ENCODE measurements at regions not wholly inside any gene's neighbourhood (a gene's known extent, or its start where the extent isn't known, plus 50 kb on each side); places are given as distances from the start of the nearest gene placed in this dataset.
A peak's percentile ranks its signal among the peaks of the same experiment; 100 is the strongest.

DNA sequence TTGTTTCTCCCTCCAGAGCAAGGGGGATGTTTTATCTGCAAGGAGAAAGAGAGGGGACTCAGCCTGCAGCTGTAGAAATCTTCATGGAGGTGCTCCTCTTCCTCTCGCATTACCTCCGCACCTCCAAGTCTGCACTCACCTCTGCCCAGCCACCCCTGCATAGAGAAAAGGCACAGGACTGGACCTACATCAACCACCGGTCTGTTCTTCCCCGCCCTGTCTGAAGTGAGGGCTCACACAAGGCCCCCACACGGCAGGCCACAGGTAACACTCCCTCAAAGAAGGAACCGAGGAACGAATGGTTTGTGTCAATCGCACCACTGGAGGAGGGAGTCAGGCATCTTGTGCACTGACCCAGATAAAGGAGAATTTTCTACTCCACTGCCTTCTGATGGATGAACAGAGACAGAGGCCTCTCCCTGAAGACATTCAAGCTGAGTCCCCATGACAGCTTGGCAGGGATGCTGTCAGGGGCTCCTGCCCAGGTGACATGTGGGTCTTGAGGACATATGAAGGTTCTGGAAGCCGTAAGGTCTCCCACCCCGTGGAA lies 260.3 kb downstream of the XXYLT1 start:
- Histone ChIP-seq H3K23ac (ENCODE audit: low read length) (no peak overlapping the region), H3K79me2 (ENCODE audit: control insufficient read depth, insufficient read depth, low read length, poor library complexity) (no peaks in the 10 kb centered on the region), H3K4me1 (ENCODE audit: control insufficient read depth in 1 of 2, insufficient read depth in 2 of 2, low read length in 2 of 2) (peaks cover 3 to 7% of the 10 kb centered on the region in 2 experiments), H3K4me2 (ENCODE audit: low read length) (no peak overlapping the region), H2BK120ac (ENCODE audit: insufficient read depth, low read length, poor library complexity) (no peak overlapping the region), H3K27me3 (ENCODE audit: insufficient read depth, low read length) (no peaks in the 10 kb centered on the region), H3K4ac (ENCODE audit: low read depth, low read length) (no peak overlapping the region), H3K9me3 (ENCODE audit: insufficient read depth, low read depth, low read length) (peaks cover 7% of the 10 kb centered on the region), H4K8ac (ENCODE audit: low read depth, low read length) (no peak overlapping the region), H4K12ac (ENCODE audit: low read depth, low read length) (no peak overlapping the region), H2AK5ac (ENCODE audit: low read length) (no peak overlapping the region), H3K4me3 (ENCODE audit: low read depth, low read length) (no peak overlapping the region), H3K14ac (ENCODE audit: low read length) (no peak overlapping the region), H2BK12ac (ENCODE audit: low read length) (no peak overlapping the region), H3K36me3 (ENCODE audit: control insufficient read depth in 1 of 2, insufficient read depth in 2 of 2, low read length in 2 of 2) (no peaks in the 10 kb centered on the region), H2AFZ (ENCODE audit: insufficient read depth, low read length, poor library complexity) (no peak overlapping the region), H3K9ac (ENCODE audit: low read length) (no peak overlapping the region), H3K79me1 (ENCODE audit: low read length) (peaks cover 3% of the 10 kb centered on the region), H2BK5ac (ENCODE audit: low read depth, low read length, poor library complexity) (no peak overlapping the region), H3K27ac (ENCODE audit: low read depth, low read length) (no peak overlapping the region), H3K18ac (ENCODE audit: low read length) (no peak overlapping the region), H4K91ac (ENCODE audit: low read depth, low read length) (no peak overlapping the region)
- no CpG with 5 or more reads among the region's 10 CpGs for WGBS (ENCODE audit: extremely low coverage, insufficient coverage, insufficient read length)
- DNase-seq, result no peak

DNA sequence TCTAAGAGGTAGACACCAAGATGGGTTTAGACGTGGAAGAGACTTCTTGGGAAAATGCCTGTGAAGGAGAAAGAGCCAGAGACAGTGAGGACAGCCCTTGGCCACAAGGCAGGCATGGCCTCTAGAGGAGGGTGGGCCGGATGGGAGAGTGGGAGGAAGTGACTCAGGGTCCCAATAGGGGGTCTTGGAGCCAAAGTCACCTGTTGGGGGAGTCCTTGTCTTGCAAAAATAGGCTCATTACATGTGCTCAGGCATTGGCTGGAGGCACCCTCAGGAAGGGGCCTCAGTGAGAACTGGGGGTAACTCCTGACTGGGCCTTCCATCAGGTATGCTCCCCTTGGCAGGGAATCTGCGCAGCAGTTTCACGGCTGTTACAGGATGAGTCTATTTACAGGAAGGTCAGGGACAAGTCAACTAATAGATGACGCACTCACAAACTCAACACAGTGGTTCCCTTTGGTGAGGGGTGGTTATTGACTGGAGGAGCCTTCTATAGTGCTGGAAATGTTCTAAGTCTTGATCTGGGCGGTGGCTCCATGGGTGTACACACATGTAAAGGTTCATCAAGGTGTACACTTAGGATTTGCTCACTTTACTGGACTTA lies 259.6 kb downstream of the XXYLT1 start:
- Histone ChIP-seq H3K27ac (ENCODE audit: low read depth, low read length) (no peak overlapping the region), H3K4me1 (ENCODE audit: control insufficient read depth in 1 of 2, insufficient read depth in 2 of 2, low read length in 2 of 2) (peaks cover 3 to 7% of the 10 kb centered on the region in 2 experiments), H2BK5ac (ENCODE audit: low read depth, low read length, poor library complexity) (no peak overlapping the region), H3K4me3 (ENCODE audit: low read depth, low read length) (no peak overlapping the region), H3K9me3 (ENCODE audit: insufficient read depth, low read depth, low read length) (peaks cover 7% of the 10 kb centered on the region), H4K91ac (ENCODE audit: low read depth, low read length) (no peak overlapping the region), H3K23ac (ENCODE audit: low read length) (no peak overlapping the region), H2BK120ac (ENCODE audit: insufficient read depth, low read length, poor library complexity) (no peak overlapping the region), H4K8ac (ENCODE audit: low read depth, low read length) (no peak overlapping the region), H3K18ac (ENCODE audit: low read length) (no peak overlapping the region), H4K12ac (ENCODE audit: low read depth, low read length) (no peak overlapping the region), H3K9ac (ENCODE audit: low read length) (no peak overlapping the region), H3K4ac (ENCODE audit: low read depth, low read length) (no peak overlapping the region), H2AK5ac (ENCODE audit: low read length) (no peak overlapping the region), H2AFZ (ENCODE audit: insufficient read depth, low read length, poor library complexity) (no peak overlapping the region), H3K27me3 (ENCODE audit: insufficient read depth, low read length) (no peaks in the 10 kb centered on the region), H3K79me2 (ENCODE audit: control insufficient read depth, insufficient read depth, low read length, poor library complexity) (no peaks in the 10 kb centered on the region), H3K36me3 (ENCODE audit: control insufficient read depth in 1 of 2, insufficient read depth in 2 of 2, low read length in 2 of 2) (no peaks in the 10 kb centered on the region), H3K4me2 (ENCODE audit: low read length) (no peak overlapping the region), H3K79me1 (ENCODE audit: low read length) (peaks cover 3% of the 10 kb centered on the region), H3K14ac (ENCODE audit: low read length) (no peak overlapping the region), H2BK12ac (ENCODE audit: low read length) (no peak overlapping the region)
- DNase-seq, result no peak
- no CpG with 5 or more reads among the region's 6 CpGs for WGBS (ENCODE audit: extremely low coverage, insufficient coverage, insufficient read length)

DNA sequence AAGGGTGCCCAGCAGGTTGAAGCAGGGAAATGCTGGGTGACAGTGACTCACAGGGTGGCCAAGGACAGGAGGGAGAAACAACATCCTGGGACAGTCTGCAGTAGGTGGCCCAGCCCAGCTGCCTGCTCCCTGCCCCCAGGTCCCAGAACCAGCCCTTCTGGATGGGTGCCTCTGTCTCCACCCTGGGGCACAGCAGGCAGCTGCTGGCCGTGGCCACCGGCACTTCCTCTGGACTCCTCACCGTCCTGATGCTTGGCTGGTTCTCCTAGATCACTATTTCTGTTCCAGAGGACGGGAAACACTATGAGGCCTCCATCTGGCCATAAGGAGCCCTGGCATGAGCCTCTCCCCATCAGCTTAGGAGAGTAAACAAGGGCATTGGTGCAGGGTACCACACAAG lies 258.9 kb downstream of the XXYLT1 start:
- Histone ChIP-seq H2AK5ac (ENCODE audit: low read length) (no peak overlapping the region), H3K23ac (ENCODE audit: low read length) (no peak overlapping the region), H2BK12ac (ENCODE audit: low read length) (no peak overlapping the region), H3K4me3 (ENCODE audit: low read depth, low read length) (no peak overlapping the region), H3K36me3 (ENCODE audit: control insufficient read depth in 1 of 2, insufficient read depth in 2 of 2, low read length in 2 of 2) (no peaks in the 10 kb centered on the region), H3K4me1 (ENCODE audit: control insufficient read depth in 1 of 2, insufficient read depth in 2 of 2, low read length in 2 of 2) (peaks cover 3 to 7% of the 10 kb centered on the region in 2 experiments), H3K9ac (ENCODE audit: low read length) (no peak overlapping the region), H3K27me3 (ENCODE audit: insufficient read depth, low read length) (no peaks in the 10 kb centered on the region), H4K91ac (ENCODE audit: low read depth, low read length) (no peak overlapping the region), H2BK120ac (ENCODE audit: insufficient read depth, low read length, poor library complexity) (no peak overlapping the region), H3K27ac (ENCODE audit: low read depth, low read length) (no peak overlapping the region), H4K8ac (ENCODE audit: low read depth, low read length) (no peak overlapping the region), H3K9me3 (ENCODE audit: insufficient read depth, low read depth, low read length) (peaks cover 7% of the 10 kb centered on the region), H3K4me2 (ENCODE audit: low read length) (no peak overlapping the region), H2BK5ac (ENCODE audit: low read depth, low read length, poor library complexity) (no peak overlapping the region), H3K79me1 (ENCODE audit: low read length) (peaks cover 3% of the 10 kb centered on the region), H3K79me2 (ENCODE audit: control insufficient read depth, insufficient read depth, low read length, poor library complexity) (no peaks in the 10 kb centered on the region), H3K18ac (ENCODE audit: low read length) (no peak overlapping the region), H3K14ac (ENCODE audit: low read length) (no peak overlapping the region), H3K4ac (ENCODE audit: low read depth, low read length) (no peak overlapping the region), H2AFZ (ENCODE audit: insufficient read depth, low read length, poor library complexity) (no peak overlapping the region), H4K12ac (ENCODE audit: low read depth, low read length) (no peak overlapping the region)
- peak in 1 of 2 donors; percentile 57 for DNase-seq
- no CpG with 5 or more reads among the region's 4 CpGs for WGBS (ENCODE audit: extremely low coverage, insufficient coverage, insufficient read length)

DNA sequence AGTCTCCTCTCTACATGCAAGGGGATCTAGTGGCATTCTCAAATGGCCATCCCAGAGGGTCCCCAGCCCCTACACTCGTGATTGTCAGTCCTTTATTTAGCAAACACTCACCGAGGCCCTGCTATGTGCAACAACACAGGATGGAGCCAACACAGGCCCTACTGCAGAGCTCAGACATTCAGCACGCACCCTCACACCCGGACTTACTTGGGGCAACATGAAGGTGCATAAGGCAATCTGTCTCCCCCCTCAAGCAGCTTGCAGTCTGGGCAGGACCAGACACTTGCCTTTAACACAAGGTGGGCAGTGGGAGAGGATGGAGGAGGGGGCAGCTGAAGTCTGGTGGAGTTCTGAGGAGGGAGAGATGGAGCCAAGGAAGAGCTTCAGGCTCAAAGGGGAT lies 258.4 kb downstream of the XXYLT1 start:
- H3K4me3 ChIP-seq (ENCODE audit: low read depth, low read length), result peak overlapping the region; percentile 13
- H4K8ac ChIP-seq (ENCODE audit: low read depth, low read length), result no peak overlapping the region
- no peak overlapping the region for H3K4ac ChIP-seq (ENCODE audit: low read depth, low read length)
- no peak overlapping the region for H2BK120ac ChIP-seq (ENCODE audit: insufficient read depth, low read length, poor library complexity)
- no peak overlapping the region for H4K12ac ChIP-seq (ENCODE audit: low read depth, low read length)
- no peak overlapping the region for H3K14ac ChIP-seq (ENCODE audit: low read length)
- H3K18ac ChIP-seq (ENCODE audit: low read length), result no peak overlapping the region
- DNase-seq, result no peak
- no peak overlapping the region for H4K91ac ChIP-seq (ENCODE audit: low read depth, low read length)
- no peaks in the 10 kb centered on the region for H3K36me3 ChIP-seq (ENCODE audit: control insufficient read depth in 1 of 2, insufficient read depth in 2 of 2, low read length in 2 of 2)
- peaks cover 3% of the 10 kb centered on the region for H3K79me1 ChIP-seq (ENCODE audit: low read length)
- WGBS (ENCODE audit: extremely low coverage, insufficient coverage, insufficient read length), result no CpG with 5 or more reads among the region's 4 CpGs
- H3K23ac ChIP-seq (ENCODE audit: low read length), result no peak overlapping the region
- H3K4me1 ChIP-seq (ENCODE audit: control insufficient read depth in 1 of 2, insufficient read depth in 2 of 2, low read length in 2 of 2), result peaks cover 3 to 7% of the 10 kb centered on the region in 2 experiments
- no peak overlapping the region for H2AFZ ChIP-seq (ENCODE audit: insufficient read depth, low read length, poor library complexity)
- H3K9me3 ChIP-seq (ENCODE audit: insufficient read depth, low read depth, low read length), result peaks cover 7% of the 10 kb centered on the region
- no peaks in the 10 kb centered on the region for H3K27me3 ChIP-seq (ENCODE audit: insufficient read depth, low read length)
- H3K79me2 ChIP-seq (ENCODE audit: control insufficient read depth, insufficient read depth, low read length, poor library complexity), result no peaks in the 10 kb centered on the region
- no peak overlapping the region for H2BK12ac ChIP-seq (ENCODE audit: low read length)
- H2AK5ac ChIP-seq (ENCODE audit: low read length), result no peak overlapping the region
- no peak overlapping the region for H3K9ac ChIP-seq (ENCODE audit: low read length)
- H3K27ac ChIP-seq (ENCODE audit: low read depth, low read length), result no peak overlapping the region
- no peak overlapping the region for H2BK5ac ChIP-seq (ENCODE audit: low read depth, low read length, poor library complexity)
- no peak overlapping the region for H3K4me2 ChIP-seq (ENCODE audit: low read length)
